Loucy (cell line): ENCODE measurements at regions not wholly inside any gene's neighbourhood (a gene's known extent, or its start where the extent isn't known, plus 50 kb on each side); places are given as distances from the start of the nearest gene placed in this dataset.

Source experiments
- H2AFZ ChIP-seq: fragments of 200-600 bp; sonication (generic); 2 replicates; pipeline ENCODE4 v1.6.0; 2016; ENCODE audit warnings: antibody characterized with exemption, mild to moderate bottlenecking, low read length, moderate library complexity
- H3F3A ChIP-seq: fragments of 200-600 bp; 2 replicates; pipeline ENCODE4 v1.6.0; 2016; ENCODE audit warnings: antibody characterized with exemption, low read depth, mild to moderate bottlenecking
- H3K27me3 ChIP-seq: fragments of 200-600 bp; sonication (generic); 2 replicates; pipeline ENCODE4 v1.6.1; 2014; ENCODE audit warnings: low read length, mild to moderate bottlenecking; ENCODE audit not compliant: insufficient read depth, poor library complexity, severe bottlenecking
- H3K36me3 ChIP-seq: fragments of 200-600 bp; sonication (generic); 2 replicates; pipeline ENCODE4 v1.6.1; 2016; ENCODE audit warnings: low read length; ENCODE audit not compliant: insufficient read depth
- H3K4me1 ChIP-seq: fragments of 200-600 bp; sonication (generic); 2 replicates; pipeline ENCODE4 v1.5.1; 2014; ENCODE audit warnings: low read length, mild to moderate bottlenecking; ENCODE audit not compliant: insufficient read depth, poor library complexity, severe bottlenecking
- H3K4me2 ChIP-seq: fragments of 200-600 bp; sonication (generic); 2 replicates; pipeline ENCODE4 v1.6.0; 2014; ENCODE audit warnings: antibody characterized with exemption, low read length, low read depth, mild to moderate bottlenecking; ENCODE audit not compliant: poor library complexity, severe bottlenecking
- H3K4me3 ChIP-seq: fragments of 200-600 bp; sonication (generic); 2 replicates; pipeline ENCODE4 v1.5.1; 2014; ENCODE audit warnings: low read length, mild to moderate bottlenecking, mixed read lengths; ENCODE audit not compliant: poor library complexity, severe bottlenecking
- H3K79me2 ChIP-seq: fragments of 200-600 bp; sonication (generic); 2 replicates; pipeline ENCODE4 v1.6.1; 2014; ENCODE audit warnings: low read length; ENCODE audit not compliant: insufficient read depth
- H3K9ac ChIP-seq: fragments of 200-600 bp; sonication (generic); 2 replicates; pipeline ENCODE4 v1.6.0; 2014; ENCODE audit warnings: mild to moderate bottlenecking, low read depth, low read length, moderate library complexity; ENCODE audit not compliant: poor library complexity, severe bottlenecking
- H3K9me2 ChIP-seq: fragments of 200-600 bp; sonication (generic); replicated peaks from 2 replicates; pipeline ENCODE4 v1.6.1; 2016; ENCODE audit warnings: low read depth, low read length, mixed read lengths
- H3K9me3 ChIP-seq: fragments of 200-600 bp; sonication (generic); 2 replicates; pipeline ENCODE4 v1.6.1; 2014; ENCODE audit warnings: mild to moderate bottlenecking, antibody characterized with exemption, low read length, low read depth; ENCODE audit not compliant: insufficient read depth
- H4K20me1 ChIP-seq: fragments of 200-600 bp; sonication (generic); 2 replicates; pipeline ENCODE4 v1.6.0; 2014; ENCODE audit warnings: antibody characterized with exemption, low read length, mild to moderate bottlenecking; ENCODE audit not compliant: insufficient read depth, poor library complexity, severe bottlenecking
- CTCF ChIP-seq: fragments of 200-600 bp; sonication (generic); conservative IDR thresholded peaks from 2 replicates; pipeline ENCODE4 v1.5.1; 2014; ENCODE audit warnings: mild to moderate bottlenecking, antibody characterized with exemption, low read length
- EZH2phosphoT487 ChIP-seq: fragments of 200-600 bp; IDR thresholded peaks from 2 replicates; pipeline ENCODE4 v1.6.1; 2018; ENCODE audit warnings: antibody characterized with exemption, mild to moderate bottlenecking, moderate library complexity, borderline replicate concordance

- Histone ChIP-seq H3K9me2 (no peaks in the 10 kb centered on the region), H3K9me3 (no peaks in the 10 kb centered on the region), H3K36me3 (no peaks in the 10 kb centered on the region), H3K79me2 (no peaks in the 10 kb centered on the region), H3K4me2 (no peak overlapping the region), H3F3A (no peaks in the 10 kb centered on the region), H3K9ac (no peak overlapping the region), H2AFZ (no peak overlapping the region), H3K27me3 (no peaks in the 10 kb centered on the region), H3K4me1 (no peaks in the 10 kb centered on the region), H3K4me3 (no peak overlapping the region), H4K20me1 (no peaks in the 10 kb centered on the region)
- TF ChIP-seq CTCF (no peak), EZH2phosphoT487 (no peak)
Observed at GRCh38 chr2:166831930-166832329, 56.4 kb upstream of the XIRP2 start.

GRCh38 chr2:166825914-166826313, 62.4 kb upstream of the XIRP2 start:
- no peak overlapping the region for H3K9ac ChIP-seq
- H3K9me2 ChIP-seq, result no peaks in the 10 kb centered on the region
- no peaks in the 10 kb centered on the region for H3F3A ChIP-seq
- H2AFZ ChIP-seq, result no peak overlapping the region
- no peaks in the 10 kb centered on the region for H3K27me3 ChIP-seq
- no peaks in the 10 kb centered on the region for H3K36me3 ChIP-seq
- no peaks in the 10 kb centered on the region for H3K9me3 ChIP-seq
- H3K4me2 ChIP-seq, result no peak overlapping the region
- no peak overlapping the region for H3K4me3 ChIP-seq
- no peaks in the 10 kb centered on the region for H4K20me1 ChIP-seq
- H3K4me1 ChIP-seq, result no peaks in the 10 kb centered on the region
- no peaks in the 10 kb centered on the region for H3K79me2 ChIP-seq
- TF ChIP-seq EZH2phosphoT487 (no peak), CTCF (no peak)

GRCh38 chr2:166814335-166814734, 73.9 kb upstream of the XIRP2 start:
- H3K4me3 ChIP-seq, result no peak overlapping the region
- H3K4me2 ChIP-seq, result no peak overlapping the region
- no peaks in the 10 kb centered on the region for H3K36me3 ChIP-seq
- H3K9me2 ChIP-seq, result no peaks in the 10 kb centered on the region
- H2AFZ ChIP-seq, result no peak overlapping the region
- no peak for TF ChIP-seq CTCF
- TF ChIP-seq EZH2phosphoT487, result no peak
- H3K27me3 ChIP-seq, result no peaks in the 10 kb centered on the region
- no peaks in the 10 kb centered on the region for H3F3A ChIP-seq
- H3K4me1 ChIP-seq, result no peaks in the 10 kb centered on the region
- H4K20me1 ChIP-seq, result no peaks in the 10 kb centered on the region
- no peak overlapping the region for H3K9ac ChIP-seq
- H3K9me3 ChIP-seq, result no peaks in the 10 kb centered on the region
- H3K79me2 ChIP-seq, result no peaks in the 10 kb centered on the region
